HepG2 (cell line): ENCODE measurements at regions not wholly inside any gene's neighbourhood (a gene's known extent, or its start where the extent isn't known, plus 50 kb on each side); places are given as distances from the start of the nearest gene placed in this dataset.

ENCODE experiments used
- ATAC-seq: fragments of 200-7000 bp; cut with Tn5 transposase; 3 replicates; pipeline ENCODE4 v1.9.1; 2020; ENCODE audit warnings: mild to moderate bottlenecking, moderate library complexity
- BruUV-seq: library from RNA; stranded (reverse); fragments of 400-500 nt; replicated peaks from 2 replicates; lab custom pipeline; 2021; lab: Mats Ljungman, UMichigan
- CTCF ChIA-PET: fragments of 300-600 bp; formaldehyde crosslinking; extraction: SDS; loops from one replicate; lab custom pipeline; 2021; ENCODE audit warnings: low total read pairs, inconsistent platforms, low intra/inter-chr PET ratio; lab: Yijun Ruan, JAX
- POLR2A ChIA-PET: fragments of 350-600 bp; sonication (Branson Sonifier 250); formaldehyde crosslinking; loops from one replicate; lab custom pipeline; 2020; ENCODE audit warnings: antibody characterized with exemption, inconsistent platforms; lab: Yijun Ruan, JAX
- DNase-seq: peaks from one replicate; pipeline ENCODE4 v3.0.0-alpha.2; 2015; ENCODE audit warnings: low spot score
- FAIRE-seq: peaks from 3 replicates; lab custom pipeline; 2011; peaks lifted over from hg19 to GRCh38; lab: Jason Lieb, UNC
- H2AFZ ChIP-seq: one replicate; pipeline ENCODE4 v1.6.1; 2011; ENCODE audit warnings: low read length, inconsistent platforms
- H3K27ac ChIP-seq: fragments of 300-600 bp; 3 replicates; pipeline ENCODE4 v1.8.0; 2011; ENCODE audit warnings: mixed run types, mild to moderate bottlenecking, mixed read lengths, low read length, inconsistent platforms; ENCODE audit not compliant: insufficient read depth; ENCODE audit errors: extremely low read length
- H3K27me3 ChIP-seq, 2 experiments: fragments of 200-600 bp in 1 of 2; 2 replicates in 1 of 2; 3 replicates in 1 of 2; pipeline versions ENCODE4 v1.6.0 to v1.8.0; 2011; ENCODE audit warnings: low read length in 2 of 2, mild to moderate bottlenecking in 2 of 2, moderate library complexity in 2 of 2, inconsistent platforms in 1 of 2; ENCODE audit not compliant: insufficient read depth in 2 of 2, control insufficient read depth in 1 of 2
- H3K36me3 ChIP-seq, 2 experiments: fragments of 200-600 bp in 1 of 2; replicated peaks in 1 of 2; 2 replicates in 1 of 2; 3 replicates in 1 of 2; pipeline versions ENCODE4 v1.5.1 to v1.8.0; 2011; ENCODE audit warnings: low read length in 2 of 2, inconsistent platforms in 1 of 2; ENCODE audit not compliant: insufficient read depth in 2 of 2, control insufficient read depth in 1 of 2
- H3K4me1 ChIP-seq: 2 replicates; pipeline ENCODE4 v1.5.1; 2012; ENCODE audit warnings: low read length, inconsistent platforms; ENCODE audit not compliant: insufficient read depth
- H3K4me2 ChIP-seq: 2 replicates; pipeline ENCODE4 v1.6.0; 2011; ENCODE audit warnings: low read depth, low read length, inconsistent platforms
- H3K4me3 ChIP-seq, 3 experiments: fragments of 200-600 bp in 1 of 3; sonication (generic), shearing (Covaris generic) in 1 of 3; replicated peaks in 1 of 3; 2 replicates each; pipeline ENCODE4 v1.5.1; 2011 to 2016; ENCODE audit warnings: low read length in 3 of 3, inconsistent platforms in 2 of 3, low read depth in 2 of 3, mild to moderate bottlenecking in 2 of 3, control low read depth in 1 of 3, mixed read lengths in 1 of 3; ENCODE audit not compliant: insufficient read depth in 1 of 3
- H3K79me2 ChIP-seq: one replicate; pipeline ENCODE4 v1.6.1; 2011; ENCODE audit warnings: low read length, inconsistent platforms; ENCODE audit not compliant: insufficient read depth
- H3K9ac ChIP-seq: 2 replicates; pipeline ENCODE4 v1.6.0; 2011; ENCODE audit warnings: mild to moderate bottlenecking, low read depth, low read length, inconsistent platforms; ENCODE audit not compliant: insufficient read depth
- H3K9me3 ChIP-seq: 2 replicates; pipeline ENCODE4 v1.5.1; 2012; ENCODE audit warnings: mild to moderate bottlenecking, low read length
- H4K20me1 ChIP-seq: 2 replicates; pipeline ENCODE4 v1.6.0; 2011; ENCODE audit warnings: inconsistent platforms, mild to moderate bottlenecking, low read length, moderate library complexity; ENCODE audit not compliant: insufficient read depth
- ARNTL ChIP-seq: sonication (generic); formaldehyde crosslinking; IDR thresholded peaks from 2 replicates; pipeline ENCODE4 v1.4.0; 2020; ENCODE audit warnings: mild to moderate bottlenecking, missing genetic modification reagents
- CSRNP1 ChIP-seq: sonication (generic); formaldehyde crosslinking; IDR thresholded peaks from 2 replicates; pipeline ENCODE4 v1.8.1; 2023; ENCODE audit warnings: mild to moderate bottlenecking, missing genetic modification reagents
- E2F2 ChIP-seq: sonication (generic); formaldehyde crosslinking; IDR thresholded peaks from 2 replicates; pipeline ENCODE4 v1.4.0; 2020; ENCODE audit warnings: missing genetic modification reagents, borderline replicate concordance
- MAFF ChIP-seq: IDR thresholded peaks from 2 replicates; pipeline ENCODE4 v1.6.1; 2011; ENCODE audit warnings: low read depth, low read length, improper control_type of control experiment
- MAFK ChIP-seq, 2 experiments: IDR thresholded peaks in 1 of 2; conservative IDR thresholded peaks in 1 of 2; 2 replicates each; pipeline ENCODE4 v1.6.1; 2011; ENCODE audit warnings: improper control_type of control experiment in 2 of 2, low read length in 2 of 2
- MIER2 ChIP-seq: IDR thresholded peaks from 2 replicates; pipeline ENCODE4 v1.6.1; 2016; ENCODE audit warnings: missing biosample characterization, missing genetic modification reagents
- MZF1 ChIP-seq: sonication (generic); formaldehyde crosslinking; IDR thresholded peaks from 2 replicates; pipeline ENCODE4 v1.8.1; 2023; ENCODE audit warnings: mild to moderate bottlenecking, missing genetic modification reagents, borderline replicate concordance
- NFYB ChIP-seq: sonication (generic); formaldehyde crosslinking; IDR thresholded peaks from 2 replicates; pipeline ENCODE4 v1.4.0; 2020; ENCODE audit warnings: missing genetic modification reagents
- SP1 ChIP-seq, 2 experiments: fragments of 450-650 bp in 1 of 2; sonication (generic) in 1 of 2; formaldehyde crosslinking in 1 of 2; IDR thresholded peaks; 2 replicates each; pipeline versions ENCODE4 v1.4.0 to v1.6.1; 2016 to 2020; ENCODE audit warnings: missing genetic modification reagents in 1 of 2
- SRSF4 ChIP-seq: fragments of 200-400 bp; formaldehyde crosslinking; IDR thresholded peaks from one replicate; pipeline ENCODE4 v1.6.1; 2018; ENCODE audit warnings: mild to moderate bottlenecking, low read depth, low read length, moderate library complexity; ENCODE audit not compliant: poor library complexity, severe bottlenecking
- ZNF143 ChIP-seq: sonication (generic); formaldehyde crosslinking; IDR thresholded peaks from 2 replicates; pipeline ENCODE4 v1.4.0; 2020; ENCODE audit warnings: missing genetic modification reagents
- ZNF326 ChIP-seq: sonication (generic); formaldehyde crosslinking; IDR thresholded peaks from 2 replicates; pipeline ENCODE4 v1.4.0; 2020; ENCODE audit warnings: missing genetic modification reagents, borderline replicate concordance
- ZNF383 ChIP-seq: sonication (generic); formaldehyde crosslinking; IDR thresholded peaks from 2 replicates; pipeline ENCODE4 v1.4.0; 2020; ENCODE audit warnings: missing genetic modification reagents, mild to moderate bottlenecking, borderline replicate concordance
- ZNF451 ChIP-seq: sonication (generic); formaldehyde crosslinking; IDR thresholded peaks from 2 replicates; pipeline ENCODE4 v1.5.0; 2020; ENCODE audit warnings: mild to moderate bottlenecking, missing genetic modification reagents
- ZNF460 ChIP-seq: sonication (generic); formaldehyde crosslinking; IDR thresholded peaks from 2 replicates; pipeline ENCODE4 v1.5.1; 2020; ENCODE audit warnings: missing genetic modification reagents, mild to moderate bottlenecking, borderline replicate concordance
- WGBS: methylation state at CpG from one replicate; pipeline ENCODE4 v1.1.6; 2017; ENCODE audit warnings: low lambda C conversion rate; 5-methylcytosine and 5-hydroxymethylcytosine counted together
- in situ Hi-C: cut with HindIII; loops from 2 replicates; pipeline ENCODE4 v1.10.0; 2017; ENCODE audit warnings: low pct_unique_long_range_greater_than_20kb; ENCODE audit not compliant: extremely low pct_ligation_motif_present
- intact Hi-C: fragments of 100-400 bp; cut with micrococcal nuclease; formaldehyde crosslinking; loops from one replicate; pipeline ENCODE4 v1.10.0; 2022; ENCODE audit not compliant: unreplicated experiment

GRCh38 chr5:51201708-51202107 lies 181.5 kb upstream of the ISL1 start:
- Histone ChIP-seq H4K20me1 (no peaks in the 10 kb centered on the region), H3K4me2 (no peak overlapping the region), H3K9me3 (no peaks in the 10 kb centered on the region), H3K9ac (no peak overlapping the region), H3K27ac (no peak overlapping the region), H3K27me3 (no peaks in the 10 kb centered on the region), H3K36me3 (no peaks in the 10 kb centered on the region), H3K79me2 (no peaks in the 10 kb centered on the region), H3K4me3 (no peak overlapping the region), H3K4me1 (no peaks in the 10 kb centered on the region), H2AFZ (no peak overlapping the region)
- no peak for TF ChIP-seq ZNF451
- TF ChIP-seq MAFF = peak; percentile 81
- no peak for TF ChIP-seq ZNF143
- no peak for TF ChIP-seq ARNTL (CRISPR knock-in tag)
- peak; percentile 63 to 84; a peak in 3 of 4 replicates for TF ChIP-seq MAFK (conservative IDR thresholded peaks at IDR 0.05 in 1 of 2, IDR thresholded peaks at IDR 0.05 in 1 of 2; ENCODE audit: low read length in 2 of 2)
- in situ Hi-C loops (no loop called here), intact Hi-C loops (loop anchor here (10.0 kb wide), 1 partner anchor 257 kb away; no protein-coding TSS in a partner anchor)
- POLR2A ChIA-PET = no interaction called here
- FAIRE-seq = no peak
- CTCF ChIA-PET = no interaction called here
- BruUV-seq = no TSS peak
- DNase-seq = no peak
- no peak for ATAC-seq
- 2% methylated on average over 1 of the region's 1 CpG for WGBS

GRCh38 chr5:51202161-51202560 lies 181.1 kb upstream of the ISL1 start:
- Histone ChIP-seq H4K20me1 (no peaks in the 10 kb centered on the region), H3K9me3 (no peaks in the 10 kb centered on the region), H2AFZ (no peak overlapping the region), H3K36me3 (no peaks in the 10 kb centered on the region), H3K27me3 (no peaks in the 10 kb centered on the region), H3K9ac (no peak overlapping the region), H3K4me1 (no peaks in the 10 kb centered on the region), H3K27ac (no peak overlapping the region), H3K4me2 (no peak overlapping the region), H3K4me3 (no peak overlapping the region), H3K79me2 (no peaks in the 10 kb centered on the region)
- ATAC-seq (no peak), DNase-seq (no peak), FAIRE-seq (no peak)
- intact Hi-C loops (loop anchor here (10.0 kb wide), 1 partner anchor 257 kb away; no protein-coding TSS in a partner anchor), in situ Hi-C loops (no loop called here)
- WGBS = 21% methylated on average over 2 of the region's 2 CpGs
- no TSS peak for BruUV-seq
- POLR2A ChIA-PET = no interaction called here
- CTCF ChIA-PET = no interaction called here
- no peak for TF ChIP-seq MZF1 (CRISPR knock-in tag)
- TF ChIP-seq ZNF326 = no peak
- TF ChIP-seq E2F2 = no peak
- no peak for TF ChIP-seq SP1 (IDR thresholded peaks at IDR 0.05)
- TF ChIP-seq SP1 (CRISPR knock-in tag; IDR thresholded peaks at IDR 0.05) = no peak
- TF ChIP-seq ZNF460 = no peak
- TF ChIP-seq MIER2 (CRISPR knock-in tag) = no peak
- TF ChIP-seq ZNF383 (CRISPR knock-in tag) = no peak
- TF ChIP-seq CSRNP1 (CRISPR knock-in tag) = no peak
- TF ChIP-seq NFYB (CRISPR knock-in tag) = no peak
- no peak for TF ChIP-seq SRSF4
